GM19463 (cell line): ENCODE measurements at regions not wholly inside any gene's neighbourhood (a gene's known extent, or its start where the extent isn't known, plus 50 kb on each side); places are given as distances from the start of the nearest gene placed in this dataset.

Experiments
- ATAC-seq: cut with Tn5 transposase; IDR thresholded peaks from one replicate; pipeline ENCODE4 v1.9.1; 2021; ENCODE audit warnings: mild to moderate bottlenecking, moderate library complexity; ENCODE audit not compliant: unreplicated experiment

- no peak for ATAC-seq
Measured at GRCh38 chr13:106143930-106144709, 391.3 kb downstream of the EFNB2 start.

GRCh38 chr13:106143392-106143791, 392.1 kb downstream of the EFNB2 start:
- no peak for ATAC-seq

GRCh38 chr13:106140476-106140875, 395.0 kb downstream of the EFNB2 start:
- ATAC-seq, result no peak

GRCh38 chr13:106139942-106140341, 395.5 kb downstream of the EFNB2 start:
- ATAC-seq, result no peak

- ATAC-seq, result no peak
Measured at GRCh38 chr13:106139377-106139776, 396.1 kb downstream of the EFNB2 start.

GRCh38 chr13:106138620-106139019, 396.8 kb downstream of the EFNB2 start:
- no peak for ATAC-seq

- no peak for ATAC-seq
Measured at GRCh38 chr13:106133025-106133424, 402.4 kb downstream of the EFNB2 start.

- no peak for ATAC-seq
Measured at GRCh38 chr13:106132216-106132615, 403.2 kb downstream of the EFNB2 start.

GRCh38 chr13:106129993-106130392, 405.5 kb downstream of the EFNB2 start:
- ATAC-seq, result no peak

GRCh38 chr13:106129273-106129672, 406.2 kb downstream of the EFNB2 start:
- ATAC-seq, result no peak

- no peak for ATAC-seq
Measured at GRCh38 chr13:106122234-106122633, 413.2 kb downstream of the EFNB2 start.

- ATAC-seq, result no peak
Measured at GRCh38 chr13:106121173-106121754, 414.2 kb downstream of the EFNB2 start.

GRCh38 chr13:106118996-106119395, 416.5 kb downstream of the EFNB2 start:
- ATAC-seq, result no peak

GRCh38 chr13:106118050-106118449, 417.4 kb downstream of the EFNB2 start:
- no peak for ATAC-seq

- no peak for ATAC-seq
Measured at GRCh38 chr13:106117640-106118039, 417.8 kb downstream of the EFNB2 start.

GRCh38 chr13:106117035-106117434, 418.4 kb downstream of the EFNB2 start:
- ATAC-seq, result no peak

GRCh38 chr13:106115081-106115480, 420.4 kb downstream of the EFNB2 start:
- ATAC-seq, result no peak

GRCh38 chr13:106113796-106114195, 421.7 kb downstream of the EFNB2 start:
- ATAC-seq, result no peak

GRCh38 chr13:106112191-106112590, 423.3 kb downstream of the EFNB2 start:
- ATAC-seq, result no peak

GRCh38 chr13:106110241-106110855, 425.1 kb downstream of the EFNB2 start:
- ATAC-seq, result no peak

GRCh38 chr13:106109391-106109791, 426.1 kb downstream of the EFNB2 start:
- ATAC-seq, result no peak

- ATAC-seq, result no peak
Measured at GRCh38 chr13:106108346-106108745, 427.1 kb downstream of the EFNB2 start.
